CD14-positive monocyte (primary cell): ENCODE measurements at regions not wholly inside any gene's neighbourhood (a gene's known extent, or its start where the extent isn't known, plus 50 kb on each side); places are given as distances from the start of the nearest gene placed in this dataset.
"Not testable (repeated sequence)": the region's sequence is repeated elsewhere in the genome, so short reads cannot be mapped to it uniquely, and the experiment has no call there.

ENCODE experiments used
- DNase-seq, 3 donors: peaks; one replicate each; pipeline ENCODE4 v3.0.0-alpha.2; 2011 to 2022
- H2AFZ ChIP-seq: 2 replicates; pipeline ENCODE4 v1.6.0; 2012; ENCODE audit warnings: mild to moderate bottlenecking, low read depth, low read length, inconsistent platforms; ENCODE audit not compliant: insufficient read depth, poor library complexity, severe bottlenecking
- H3K27ac ChIP-seq, 2 donors: 1 replicate in 1 of 2; 2 replicates in 1 of 2; pipeline ENCODE4 v1.5.1; 2012 to 2013; ENCODE audit warnings: low read length in 2 of 2, control low read depth in 1 of 2, inconsistent platforms in 1 of 2, low read depth in 1 of 2, mild to moderate bottlenecking in 1 of 2
- H3K27me3 ChIP-seq, 2 donors: one replicate each; pipeline versions ENCODE4 v1.6.0 to v1.6.1; 2011 to 2013; ENCODE audit warnings: low read length in 2 of 2; ENCODE audit not compliant: control insufficient read depth in 2 of 2, insufficient read depth in 2 of 2
- H3K36me3 ChIP-seq, 2 donors: replicated peaks in 1 of 2; 1 replicate in 1 of 2; 2 replicates in 1 of 2; pipeline versions ENCODE4 v1.5.1 to v1.6.1; 2012 to 2013; ENCODE audit warnings: low read length in 2 of 2, control low read depth in 1 of 2, inconsistent platforms in 1 of 2, mild to moderate bottlenecking in 1 of 2; ENCODE audit not compliant: insufficient read depth in 2 of 2, control insufficient read depth in 1 of 2
- H3K4me1 ChIP-seq, 2 donors: 1 replicate in 1 of 2; 2 replicates in 1 of 2; pipeline versions ENCODE4 v1.5.1 to v1.6.1; 2012 to 2013; ENCODE audit warnings: low read length in 2 of 2, control low read depth in 1 of 2, inconsistent platforms in 1 of 2, mild to moderate bottlenecking in 1 of 2, moderate library complexity in 1 of 2; ENCODE audit not compliant: insufficient read depth in 2 of 2, control insufficient read depth in 1 of 2
- H3K4me2 ChIP-seq: replicated peaks from 2 replicates; pipeline ENCODE3; 2012; ENCODE audit warnings: low read length, moderate library complexity, mild to moderate bottlenecking; ENCODE audit not compliant: poor library complexity, severe bottlenecking; ENCODE audit errors: extremely low read depth
- H3K4me3 ChIP-seq, 3 experiments: fragments of 200-600 bp in 1 of 3; sonication (generic) in 1 of 3; replicated peaks in 1 of 3; 1 replicate in 2 of 3; 2 replicates in 1 of 3; pipeline ENCODE4 v1.5.1; 2011 to 2013; ENCODE audit warnings: low read length in 3 of 3, mild to moderate bottlenecking in 3 of 3, control low read depth in 2 of 3, low read depth in 2 of 3, inconsistent platforms in 1 of 3, moderate library complexity in 1 of 3
- H3K79me2 ChIP-seq: 2 replicates; pipeline ENCODE4 v1.6.0; 2012; ENCODE audit warnings: mild to moderate bottlenecking, control low read depth, inconsistent platforms, low read length, moderate library complexity; ENCODE audit not compliant: insufficient read depth
- H3K9ac ChIP-seq: 2 replicates; pipeline ENCODE4 v1.6.0; 2017; ENCODE audit warnings: low read length, mild to moderate bottlenecking; ENCODE audit not compliant: insufficient read depth, poor library complexity, severe bottlenecking
- H3K9me3 ChIP-seq, 2 donors: replicated peaks in 1 of 2; 1 replicate in 1 of 2; 2 replicates in 1 of 2; pipeline versions ENCODE4 v1.5.1 to v1.6.1; 2012 to 2013; ENCODE audit warnings: low read length in 2 of 2, control low read depth in 1 of 2; ENCODE audit not compliant: control insufficient read depth in 1 of 2, insufficient read depth in 1 of 2
- H4K20me1 ChIP-seq: 2 replicates; pipeline ENCODE4 v1.6.0; 2012; ENCODE audit warnings: mild to moderate bottlenecking, low read length, control low read depth, moderate library complexity; ENCODE audit not compliant: insufficient read depth
- H3K27ac Mint-ChIP-seq, 7 donors: one replicate each; pipeline ENCODE4 v1.8.0; 2020; ENCODE audit warnings: mild to moderate bottlenecking in 7 of 7, mixed read lengths in 7 of 7, moderate library complexity in 6 of 7, inconsistent platforms in 2 of 7
- H3K27me3 Mint-ChIP-seq, 3 donors: one replicate each; pipeline ENCODE4 v1.8.0; 2021 to 2022; ENCODE audit warnings: low read depth in 3 of 3, mild to moderate bottlenecking in 3 of 3, mixed read lengths in 3 of 3, moderate library complexity in 3 of 3, inconsistent platforms in 1 of 3
- H3K36me3 Mint-ChIP-seq, 2 donors: one replicate each; pipeline ENCODE4 v1.8.0; 2020; ENCODE audit warnings: mixed read lengths in 2 of 2, inconsistent platforms in 1 of 2, mild to moderate bottlenecking in 1 of 2
- H3K4me1 Mint-ChIP-seq: one replicate; pipeline ENCODE4 v1.8.0; 2020; ENCODE audit warnings: mild to moderate bottlenecking, mixed read lengths
- H3K4me3 Mint-ChIP-seq, 2 donors: one replicate each; pipeline ENCODE4 v1.8.0; 2020; ENCODE audit warnings: mild to moderate bottlenecking in 2 of 2, mixed read lengths in 2 of 2, moderate library complexity in 1 of 2
- H3K9me3 Mint-ChIP-seq, 7 donors: one replicate each; pipeline ENCODE4 v1.8.0; 2020 to 2022; ENCODE audit warnings: mixed read lengths in 7 of 7, mild to moderate bottlenecking in 6 of 7, moderate library complexity in 6 of 7, inconsistent platforms in 2 of 7
- WGBS: methylation state at CpG from one replicate; pipeline ENCODE4 v1.1.5; 2013; ENCODE audit warnings: missing lambda C conversion rate; ENCODE audit not compliant: insufficient coverage; 5-methylcytosine and 5-hydroxymethylcytosine counted together
- intact Hi-C, 2 donors: fragments of 100-400 bp; cut with micrococcal nuclease; formaldehyde crosslinking; loops; one replicate each; pipeline versions ENCODE4 v1.15.0 to v1.15.1; 2023
- TF ChIP-seq, protein P1 (sequence below): fragments of 200-600 bp; IDR thresholded peaks from one replicate; pipeline ENCODE4 v1.8.0; 2022; ENCODE audit warnings: antibody characterized with exemption, mild to moderate bottlenecking

GRCh38 chr12:131409211-131409610, 301.7 kb upstream of the SFSWAP start:
- Histone ChIP-seq H3K4me3 (no peak overlapping the region), H3K9ac (no peak overlapping the region), H3K27me3 (no peaks in the 10 kb centered on the region), H2AFZ (no peak overlapping the region), H3K4me2 (no peak overlapping the region), H4K20me1 (no peaks in the 10 kb centered on the region), H3K79me2 (no peaks in the 10 kb centered on the region), H3K4me1 (no peaks in the 10 kb centered on the region), H3K27ac (no peak overlapping the region), H3K9me3 (no peaks in the 10 kb centered on the region), H3K36me3 (no peaks in the 10 kb centered on the region)
- TF ChIP-seq, protein P1, sequence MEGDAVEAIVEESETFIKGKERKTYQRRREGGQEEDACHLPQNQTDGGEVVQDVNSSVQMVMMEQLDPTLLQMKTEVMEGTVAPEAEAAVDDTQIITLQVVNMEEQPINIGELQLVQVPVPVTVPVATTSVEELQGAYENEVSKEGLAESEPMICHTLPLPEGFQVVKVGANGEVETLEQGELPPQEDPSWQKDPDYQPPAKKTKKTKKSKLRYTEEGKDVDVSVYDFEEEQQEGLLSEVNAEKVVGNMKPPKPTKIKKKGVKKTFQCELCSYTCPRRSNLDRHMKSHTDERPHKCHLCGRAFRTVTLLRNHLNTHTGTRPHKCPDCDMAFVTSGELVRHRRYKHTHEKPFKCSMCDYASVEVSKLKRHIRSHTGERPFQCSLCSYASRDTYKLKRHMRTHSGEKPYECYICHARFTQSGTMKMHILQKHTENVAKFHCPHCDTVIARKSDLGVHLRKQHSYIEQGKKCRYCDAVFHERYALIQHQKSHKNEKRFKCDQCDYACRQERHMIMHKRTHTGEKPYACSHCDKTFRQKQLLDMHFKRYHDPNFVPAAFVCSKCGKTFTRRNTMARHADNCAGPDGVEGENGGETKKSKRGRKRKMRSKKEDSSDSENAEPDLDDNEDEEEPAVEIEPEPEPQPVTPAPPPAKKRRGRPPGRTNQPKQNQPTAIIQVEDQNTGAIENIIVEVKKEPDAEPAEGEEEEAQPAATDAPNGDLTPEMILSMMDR = no peak
- Mint-ChIP-seq H3K9me3 (peaks cover 0 to 4% (median 1%) of the 10 kb centered on the region in 7 donors), H3K36me3 (no peaks in the 10 kb centered on the region), H3K4me3 (no peak overlapping the region), H3K27ac (no peak overlapping the region), H3K4me1 (no peaks in the 10 kb centered on the region), H3K27me3 (peaks cover 1 to 10% (median 2%) of the 10 kb centered on the region in 3 donors)
- DNase-seq = no peak
- 91% methylated on average over 1 of the region's 1 CpG for WGBS
- intact Hi-C loops = no loop called here

GRCh38 chr12:131411827-131412226, 299.1 kb upstream of the SFSWAP start:
- H3K79me2 ChIP-seq, H3K9me3 ChIP-seq, H2AFZ ChIP-seq, H3K4me2 ChIP-seq, H3K4me3 ChIP-seq, H3K4me1 ChIP-seq, H3K27ac Mint-ChIP-seq, H3K27me3 ChIP-seq, H3K36me3 ChIP-seq, H3K36me3 Mint-ChIP-seq, H3K4me3 Mint-ChIP-seq, H4K20me1 ChIP-seq, H3K4me1 Mint-ChIP-seq, H3K27ac ChIP-seq, H3K9ac ChIP-seq, DNase-seq, intact Hi-C loops, H3K9me3 Mint-ChIP-seq: not testable (repeated sequence)
- H3K27me3 Mint-ChIP-seq = peaks cover 0 to 14% (median 4%) of the 10 kb centered on the region in 3 donors
- no CpG with 5 or more reads among the region's 7 CpGs for WGBS
